ENCODE measurements at regions not wholly inside any gene's neighbourhood (a gene's known extent, or its start where the extent isn't known, plus 50 kb on each side); places are given as distances from the start of the nearest gene placed in this dataset.
A peak's percentile ranks its signal among the peaks of the same experiment; 100 is the strongest.

DNA sequence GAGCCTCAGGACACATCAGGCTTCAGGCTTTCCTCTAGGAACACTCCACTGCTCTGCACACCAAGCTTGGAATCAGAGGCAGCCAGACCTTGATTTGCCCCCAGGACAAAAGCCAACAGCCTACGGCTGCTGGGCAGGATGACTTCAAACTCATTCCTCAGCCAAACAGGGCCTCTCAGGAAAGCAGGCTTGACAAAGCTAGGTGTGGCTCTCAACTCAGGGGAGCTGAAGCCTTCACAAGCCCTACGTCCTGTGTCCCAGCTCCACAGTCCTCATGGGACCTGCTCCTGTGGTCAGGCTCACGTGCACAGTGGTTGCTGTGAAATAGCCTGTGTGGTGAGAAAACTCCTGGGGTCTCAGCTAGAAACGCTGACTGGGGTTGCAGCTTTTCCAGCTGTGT is 398.9 kb upstream of the ZNF507 start:
- DNase-seq, result no peak

DNA sequence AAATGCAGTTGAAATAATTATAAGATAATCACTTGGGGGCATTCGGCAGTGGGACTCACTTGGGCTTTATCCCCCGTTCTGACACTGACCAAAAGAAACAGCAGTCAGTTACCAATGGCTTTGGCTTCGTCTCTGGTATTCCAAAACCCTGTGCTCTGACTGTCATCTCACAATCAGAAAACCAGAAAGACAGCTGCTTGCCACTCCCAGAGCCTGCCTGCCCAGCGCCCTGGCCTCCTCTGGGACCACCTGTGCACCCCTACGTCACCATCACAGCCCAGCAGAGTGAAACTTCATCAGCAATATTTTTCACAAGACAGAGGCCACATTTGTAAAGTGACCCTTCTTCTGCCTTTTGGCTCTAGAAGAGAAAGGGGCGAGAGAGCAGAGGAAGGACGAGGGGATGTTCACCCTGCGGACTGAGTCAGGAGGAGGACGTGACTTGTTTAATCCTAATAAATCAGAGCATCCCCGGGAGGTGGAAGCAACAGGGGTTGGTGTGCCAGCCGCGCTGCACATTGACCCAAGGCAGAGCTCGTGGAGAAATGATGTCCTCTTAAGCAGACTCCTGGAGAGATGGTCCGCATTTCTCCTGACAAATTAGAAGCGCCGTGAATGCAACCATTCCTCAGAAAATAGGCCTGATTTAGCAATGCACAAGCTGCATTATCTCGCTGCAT is 397.8 kb upstream of the ZNF507 start:
- DNase-seq, result no peak

DNA sequence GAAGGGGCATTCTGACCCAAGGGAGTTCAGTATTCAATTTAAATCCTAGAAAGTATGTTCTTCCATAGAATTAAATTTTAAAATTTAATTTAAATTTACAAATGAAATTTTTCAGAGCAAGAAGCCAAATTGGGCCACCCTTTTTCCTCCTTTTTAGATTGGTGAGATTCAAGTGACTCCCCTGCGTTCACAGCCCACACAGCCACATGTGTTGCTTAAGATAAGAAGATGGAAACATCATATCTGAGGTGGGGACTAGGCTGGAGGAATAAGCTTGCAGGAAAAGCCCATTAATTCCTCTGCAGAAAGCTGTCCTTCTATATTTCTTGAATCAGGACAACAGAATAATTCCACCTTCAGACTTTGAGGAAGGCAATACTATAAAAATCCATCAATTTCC is 392.7 kb upstream of the ZNF507 start:
- DNase-seq, result no peak

DNA sequence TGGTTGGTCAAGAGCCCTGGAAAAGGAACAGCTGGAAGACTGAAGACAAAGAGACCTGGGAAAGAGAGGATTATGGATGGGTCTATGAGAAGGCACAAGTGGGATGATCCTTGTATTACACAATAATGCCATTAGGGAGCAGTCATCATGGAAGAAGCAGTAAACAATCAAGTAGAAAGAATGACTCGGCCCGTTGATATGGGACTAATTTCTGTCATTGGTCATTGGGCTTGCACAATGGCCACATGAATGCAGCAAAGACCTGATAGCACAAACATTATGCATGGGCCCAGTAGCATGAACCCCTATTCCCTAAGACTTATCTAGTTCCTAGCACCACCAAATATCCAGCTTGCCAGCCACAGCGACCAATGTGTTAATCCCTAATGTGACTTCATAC is 390.3 kb upstream of the ZNF507 start:
- no peak for DNase-seq

DNA sequence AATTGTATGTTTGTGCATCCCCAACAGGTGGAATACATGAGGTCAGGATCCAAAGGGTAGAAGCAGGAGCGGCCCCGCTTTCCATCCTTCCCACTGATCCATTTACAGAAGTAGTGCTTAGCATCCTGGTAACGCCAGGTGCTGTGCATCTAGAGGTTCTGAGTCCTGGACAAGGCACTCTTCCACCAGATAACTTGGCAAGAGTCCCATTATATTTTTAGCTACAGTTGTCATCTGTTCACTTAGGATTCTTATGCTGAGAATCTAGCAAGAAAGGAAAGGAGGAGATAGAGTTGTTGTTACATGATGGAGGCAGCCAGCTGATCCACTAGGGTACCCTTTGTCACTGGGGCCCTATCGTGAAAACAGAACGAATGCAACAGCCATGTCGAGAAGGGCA is 389.5 kb upstream of the ZNF507 start:
- no peak for DNase-seq

DNA sequence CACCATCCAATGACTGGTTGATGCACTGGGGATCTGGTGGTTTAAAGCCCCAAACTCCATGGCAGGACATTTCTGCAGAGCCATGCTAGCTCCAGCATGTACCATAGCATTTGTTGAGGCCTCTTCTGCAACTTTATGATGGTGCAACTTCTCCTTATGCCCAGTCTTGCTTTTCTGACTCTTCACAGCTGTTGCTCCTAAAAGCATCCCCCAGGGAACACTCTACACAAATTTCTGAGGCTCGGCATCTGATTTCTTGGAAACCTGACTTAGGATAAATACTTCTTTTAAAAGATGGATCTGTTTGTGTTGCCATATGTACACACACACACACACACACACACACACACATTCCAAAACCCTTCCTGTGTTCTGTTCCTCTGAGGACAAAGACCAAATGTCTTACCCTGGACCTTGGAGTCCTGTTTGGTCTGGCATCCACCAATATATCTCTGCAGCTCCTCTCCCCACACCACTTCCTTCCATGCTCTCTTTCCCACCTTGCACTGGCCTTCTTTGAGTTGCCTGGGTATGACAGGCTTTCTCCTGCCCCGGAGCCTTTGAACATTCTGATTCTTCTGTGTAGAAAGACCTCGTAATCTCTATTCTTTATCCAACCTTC is 388.5 kb upstream of the ZNF507 start:
- no peak for DNase-seq

DNA sequence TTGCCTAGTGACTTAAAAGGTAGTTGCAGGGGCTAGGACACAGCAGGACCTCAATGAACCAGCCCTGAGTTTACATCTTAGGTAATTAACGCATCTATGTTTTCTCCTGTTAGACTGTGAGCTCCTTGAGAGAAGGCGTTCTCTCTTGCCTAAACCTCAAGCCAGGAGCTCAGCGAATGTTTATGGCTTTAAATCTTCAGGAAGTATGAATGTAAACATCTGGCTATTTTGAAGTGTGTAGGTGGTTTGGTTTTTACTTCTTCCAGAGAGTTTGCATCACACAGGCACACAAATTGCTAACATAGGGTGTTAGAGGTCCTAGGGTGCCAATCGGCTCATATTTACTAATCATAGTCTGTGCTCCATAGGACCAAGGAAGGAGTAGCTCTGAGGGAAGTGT is 387.7 kb upstream of the ZNF507 start:
- DNase-seq, result no peak

DNA sequence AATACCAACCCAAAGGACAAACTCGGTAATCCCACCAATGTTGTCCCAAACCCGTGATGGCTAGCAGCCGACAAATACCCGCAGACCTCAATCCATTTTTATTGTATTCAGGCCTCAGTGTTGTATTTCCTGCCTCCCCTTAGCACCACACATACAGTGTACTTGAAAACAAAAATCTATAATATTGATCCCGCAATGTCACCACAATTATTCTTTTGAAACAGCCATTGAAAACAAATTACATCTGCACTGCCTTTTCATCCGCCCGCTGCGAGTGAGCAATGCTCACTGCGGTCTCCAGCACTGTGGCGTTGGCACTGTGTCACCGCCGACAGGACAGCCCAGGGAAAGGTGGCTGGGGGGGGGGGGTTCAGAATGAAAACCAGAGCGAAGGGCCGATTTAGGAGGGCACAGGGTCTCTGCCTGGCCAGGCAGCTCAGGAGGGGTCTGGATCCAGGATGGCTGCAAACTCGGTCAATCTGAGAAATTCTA is 385.8 kb upstream of the ZNF507 start:
- DNase-seq, result no peak

DNA sequence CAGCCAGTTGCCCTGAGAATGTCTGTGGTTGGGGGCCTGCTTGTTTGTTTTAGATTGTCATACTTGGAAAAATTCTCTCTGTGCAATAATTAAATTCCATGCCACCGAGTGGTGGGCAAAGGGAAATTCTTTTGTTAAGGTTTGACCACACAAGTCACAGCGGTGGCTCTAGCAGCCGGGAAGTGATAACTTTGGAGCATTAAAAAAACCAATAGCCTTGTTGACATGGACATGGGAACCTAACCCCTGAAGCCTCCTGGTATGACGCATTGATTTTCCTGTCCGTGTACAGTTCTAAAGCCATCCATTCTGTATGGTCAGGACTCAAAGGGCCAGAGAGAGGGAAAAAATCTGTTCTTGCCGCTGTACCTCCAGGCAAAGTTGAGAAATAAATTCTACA is 384.9 kb upstream of the ZNF507 start:
- no peak for DNase-seq

DNA sequence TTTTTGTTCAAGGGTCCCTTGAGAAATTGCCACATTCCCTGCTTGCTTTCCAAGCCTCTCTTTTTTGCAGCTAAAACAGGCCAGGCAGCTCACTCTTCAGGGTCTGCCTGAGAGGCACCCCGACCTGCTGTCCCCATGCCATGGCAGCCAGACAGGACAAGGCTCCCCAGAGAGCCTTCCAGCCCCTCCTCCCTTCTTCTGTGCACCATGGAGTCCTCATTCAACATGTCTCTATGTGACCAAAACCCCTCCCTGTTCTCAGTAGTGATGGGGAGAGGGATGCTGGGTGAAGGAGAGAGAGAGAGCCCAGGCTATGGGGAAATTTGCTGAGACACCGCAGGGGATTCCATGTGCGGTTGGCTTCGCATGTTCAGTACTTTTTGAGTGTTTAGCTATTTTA is 384.2 kb upstream of the ZNF507 start:
- no peak for DNase-seq

DNA sequence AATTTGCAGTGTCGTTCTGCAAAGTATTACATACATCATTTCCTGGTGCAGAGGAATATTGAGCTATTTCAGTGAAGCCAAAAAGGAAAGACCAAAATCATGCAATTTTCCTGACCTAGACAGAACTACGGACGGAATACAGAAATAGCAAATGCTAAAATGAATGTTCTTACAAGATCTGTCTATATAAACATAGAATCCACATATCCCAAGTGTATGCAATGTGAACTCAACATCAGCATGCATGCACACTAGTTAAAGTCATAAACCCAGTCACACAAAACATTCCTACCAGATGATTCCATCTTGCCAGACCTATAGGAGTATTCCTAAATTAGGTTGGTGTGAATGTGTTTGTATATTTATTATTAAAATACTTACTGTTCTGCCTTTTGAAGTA is 383.7 kb upstream of the ZNF507 start:
- no peak for DNase-seq

DNA sequence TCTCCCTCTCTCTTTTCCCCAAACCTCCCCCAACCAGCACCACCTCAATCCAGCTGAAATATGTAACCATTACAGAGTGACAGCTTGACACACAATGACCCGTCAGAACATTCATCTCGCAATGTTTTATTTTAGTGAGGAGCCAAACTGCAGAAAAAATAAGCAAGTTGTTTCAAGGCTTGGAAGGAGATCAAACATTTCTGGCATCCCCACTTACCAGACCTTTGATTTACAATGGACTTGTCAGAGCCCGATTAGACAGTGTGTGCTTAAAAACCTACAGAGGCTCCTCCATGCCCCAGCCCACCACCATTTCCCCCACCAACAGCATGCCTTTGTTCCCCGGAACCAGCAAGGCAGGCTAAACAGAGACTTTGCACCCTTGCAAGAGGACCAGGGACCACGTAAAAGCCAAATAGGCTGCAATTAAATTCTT is 382.8 kb upstream of the ZNF507 start:
- peak; percentile 80 for DNase-seq

DNA sequence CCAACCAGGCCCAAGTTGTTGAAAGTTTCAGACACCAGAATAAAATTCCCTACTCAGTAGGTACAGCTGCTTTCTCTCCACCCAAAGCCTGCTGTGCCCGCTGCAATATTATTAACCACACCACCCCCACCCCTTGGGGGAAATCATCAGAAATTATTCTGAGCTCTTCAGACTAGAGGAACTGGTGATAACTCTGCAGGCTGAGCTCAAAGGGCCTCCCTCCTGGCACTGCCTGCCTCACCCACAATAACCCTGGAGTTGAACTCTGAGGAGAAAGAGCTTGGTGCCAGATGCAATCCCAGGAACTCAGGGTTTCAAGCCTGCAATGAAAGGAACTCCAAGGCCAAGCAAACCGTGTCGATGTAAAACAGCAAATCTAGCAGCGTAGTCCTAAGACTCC is 381.7 kb upstream of the ZNF507 start:
- DNase-seq, result no peak

DNA sequence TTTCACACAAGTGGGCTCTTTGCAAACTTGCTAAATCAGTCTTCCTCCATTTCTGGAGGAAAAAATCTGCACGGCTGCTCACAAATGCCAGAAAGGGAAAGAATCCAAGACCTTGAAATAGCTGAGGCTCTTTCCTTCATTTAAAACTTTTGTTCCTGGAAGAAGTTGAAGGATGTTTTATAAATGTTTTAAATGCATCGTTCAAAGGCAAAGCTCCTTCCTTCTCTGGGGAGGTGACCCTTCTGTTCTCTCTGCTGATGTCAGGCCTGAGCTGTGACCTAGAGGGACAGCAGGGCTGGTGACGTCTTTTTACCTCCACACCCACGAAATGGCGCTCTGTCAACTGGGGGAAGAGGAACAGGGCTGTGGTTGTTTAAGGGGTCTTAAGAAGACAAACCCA is 376.4 kb upstream of the ZNF507 start:
- DNase-seq, result no peak

DNA sequence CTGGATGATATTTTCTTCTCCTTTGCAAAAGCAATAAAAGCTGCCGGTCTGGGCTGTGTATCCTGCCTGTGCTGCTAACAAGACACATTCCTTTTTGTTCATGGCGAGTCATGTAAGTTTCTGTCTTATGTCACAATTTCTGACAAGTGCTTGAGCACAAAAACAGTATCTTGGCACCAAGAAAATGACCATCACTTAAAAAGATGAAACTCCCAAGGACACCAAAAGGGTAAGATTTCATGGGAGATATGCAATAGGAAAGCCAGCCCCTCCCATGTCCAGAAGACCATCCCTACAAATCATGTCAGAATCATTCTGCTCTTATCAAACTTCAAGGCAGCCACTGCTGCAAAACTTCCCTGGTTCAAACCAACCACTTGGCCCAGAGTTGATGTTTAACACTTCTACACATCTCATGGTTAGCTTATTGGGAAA is 375.4 kb upstream of the ZNF507 start:
- no peak for DNase-seq

DNA sequence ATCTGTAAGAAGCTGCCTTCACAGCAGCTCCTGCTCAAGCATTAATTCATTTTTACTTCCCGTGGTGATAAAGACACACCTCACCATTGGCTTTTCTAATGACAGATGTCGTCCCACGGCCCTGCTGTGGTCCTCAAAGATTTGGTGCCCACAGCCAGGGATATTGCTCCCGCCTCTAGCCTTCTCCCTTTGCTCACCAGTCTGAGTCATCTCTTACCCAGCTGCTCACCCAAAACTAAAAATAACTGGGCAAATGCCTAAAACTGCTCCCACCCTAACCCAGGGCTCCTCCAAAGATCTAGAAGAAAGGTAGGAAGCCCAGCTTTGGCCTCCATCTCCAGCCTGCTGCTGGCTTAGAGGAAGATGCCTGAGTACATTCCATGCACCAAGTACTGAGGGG is 371.1 kb upstream of the ZNF507 start:
- no peak for DNase-seq

DNA sequence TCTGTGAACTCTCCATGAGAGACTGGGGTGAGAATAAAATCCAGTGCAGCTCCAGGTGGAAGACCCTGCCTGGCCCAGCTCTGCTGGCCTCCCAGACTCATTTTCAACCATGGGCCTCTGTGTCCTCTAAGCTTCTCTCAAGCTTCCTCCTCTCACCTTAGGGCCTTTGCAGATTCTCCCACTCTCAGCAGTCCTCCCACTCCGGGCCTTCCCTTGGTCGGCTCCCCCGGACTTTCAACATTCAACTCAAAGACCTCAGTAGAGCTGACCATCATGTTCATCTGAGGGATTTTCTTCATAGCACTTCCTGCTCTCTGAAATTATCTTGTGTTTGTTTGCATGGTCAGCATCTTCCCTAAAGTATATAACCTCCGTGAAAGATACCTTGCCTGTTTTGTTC is 370.5 kb upstream of the ZNF507 start:
- no peak for DNase-seq

DNA sequence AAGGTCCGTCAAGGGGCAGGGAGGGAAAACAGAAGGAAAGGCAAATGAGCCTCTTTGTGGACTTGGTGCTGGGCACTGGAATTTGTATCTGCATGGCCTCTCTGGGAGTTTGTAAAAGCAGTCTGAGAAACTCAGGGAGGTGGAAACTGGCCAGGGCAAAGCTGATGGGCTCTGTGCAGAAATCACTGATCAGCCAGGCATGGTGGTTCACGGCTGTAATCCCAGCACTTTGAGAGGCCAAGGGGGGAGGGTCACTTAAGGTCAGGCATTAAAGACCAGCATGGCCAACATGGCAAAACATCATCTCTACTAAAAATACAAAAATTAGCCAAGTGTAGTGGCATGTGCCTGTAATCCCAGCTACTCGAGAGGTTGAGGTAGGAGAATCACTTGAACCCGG is 369.9 kb upstream of the ZNF507 start:
- no peak for DNase-seq

DNA sequence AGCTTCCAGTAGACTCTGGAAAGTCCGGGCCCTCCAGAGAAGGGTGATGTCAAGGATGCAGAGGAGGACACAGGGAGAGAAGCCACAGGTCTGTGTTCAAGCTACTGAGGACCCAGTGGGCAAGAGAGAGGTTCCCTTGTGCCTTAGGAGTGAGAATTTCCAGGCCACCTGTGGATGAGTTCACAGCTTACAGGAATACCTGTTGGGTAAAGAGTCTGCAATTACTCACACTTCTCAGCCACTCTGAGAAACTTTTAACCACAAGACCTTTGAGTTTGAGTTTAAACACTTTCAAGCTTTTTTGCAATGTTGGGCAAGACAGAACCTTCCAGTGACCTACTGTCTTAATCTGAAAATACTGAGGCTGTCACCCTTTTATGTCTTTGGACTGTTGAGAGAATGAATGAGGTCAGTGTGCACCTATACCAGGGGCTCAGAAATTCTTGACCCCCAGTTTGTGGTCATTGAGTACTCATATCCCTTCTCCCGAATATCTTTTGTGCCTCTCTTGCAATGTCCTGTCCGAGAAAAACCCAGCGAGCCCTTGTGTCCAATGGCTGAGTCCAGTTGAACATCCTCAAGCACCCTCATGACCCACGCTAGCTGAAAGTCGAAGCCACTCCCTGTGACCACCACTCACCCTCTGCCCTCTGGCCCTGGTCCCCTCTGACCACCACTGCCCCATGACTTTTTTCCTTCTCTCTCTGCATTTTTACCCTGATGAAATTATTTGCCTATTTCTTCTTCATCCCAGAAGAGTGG is 368.5 kb upstream of the ZNF507 start:
- no peak for DNase-seq

DNA sequence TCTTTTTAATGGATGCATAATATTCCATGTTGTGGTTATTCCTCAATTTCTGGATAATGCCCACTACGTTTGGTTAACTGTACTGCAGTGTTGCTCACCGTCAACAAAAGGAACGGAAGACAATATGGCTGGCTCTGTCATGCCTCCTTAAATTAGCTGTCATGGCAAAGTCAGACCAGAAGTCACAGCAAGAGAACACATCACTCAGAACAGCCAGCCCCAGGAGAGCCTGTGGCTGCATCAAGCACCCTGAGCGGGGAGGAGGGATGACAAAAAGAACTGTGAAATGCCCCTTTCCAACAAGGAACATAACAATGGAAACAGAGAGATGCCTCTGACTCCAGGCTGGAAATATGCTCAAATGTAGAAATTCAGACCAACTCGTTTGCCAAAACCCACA is 366.0 kb upstream of the ZNF507 start:
- no peak for DNase-seq

DNA sequence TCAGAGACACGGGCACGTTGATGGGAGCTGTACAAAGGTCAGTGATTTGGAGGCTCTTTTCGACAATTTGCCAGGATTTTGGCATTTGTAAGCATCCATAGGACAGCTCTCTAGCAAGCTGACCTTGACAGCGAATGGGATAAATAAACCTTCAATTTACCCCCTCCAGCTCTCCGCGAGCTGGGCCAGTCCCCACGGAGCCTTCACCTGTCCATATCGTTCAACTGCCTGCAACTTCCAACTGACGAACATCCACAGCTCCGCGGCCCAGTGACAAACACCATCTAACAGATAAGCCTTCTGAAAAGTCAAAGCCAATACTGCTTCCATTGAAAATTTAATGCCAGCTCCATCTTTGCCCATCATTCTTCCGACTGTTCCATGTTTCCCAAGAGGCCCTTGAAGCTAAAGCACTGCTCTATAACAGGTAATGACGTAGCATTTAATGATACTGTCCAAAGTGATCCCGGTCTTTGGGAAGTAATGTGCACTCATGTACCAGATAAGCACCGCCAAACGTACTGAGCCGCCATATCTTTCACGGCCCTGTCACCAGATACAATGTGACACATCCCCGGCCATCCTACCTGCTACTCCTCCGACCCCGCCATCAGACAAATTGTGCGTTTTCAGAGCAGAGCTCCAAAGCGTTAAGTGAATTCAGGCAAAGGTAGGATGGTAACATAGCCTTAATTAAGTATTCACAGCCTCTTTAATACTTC is 365.3 kb upstream of the ZNF507 start:
- DNase-seq, result no peak

DNA sequence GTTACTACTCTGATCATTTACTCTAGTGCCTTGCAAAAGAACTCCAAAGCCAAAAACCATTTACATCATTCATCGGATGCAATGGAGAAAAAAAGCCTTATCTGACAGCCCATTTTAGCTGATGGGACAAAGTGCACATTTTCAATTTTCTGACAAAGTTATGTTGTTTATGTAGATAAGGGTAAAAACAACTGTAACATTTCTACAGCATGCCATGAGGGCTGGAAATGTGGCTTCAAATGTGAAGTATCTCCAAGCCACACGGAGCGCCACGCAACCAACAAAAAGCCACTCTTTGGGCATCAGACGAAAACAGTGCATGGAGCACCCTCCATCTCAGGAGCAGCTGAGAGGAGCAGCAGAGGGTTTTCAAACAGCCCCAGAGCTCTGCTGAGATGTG is 364.6 kb upstream of the ZNF507 start:
- no peak for DNase-seq

DNA sequence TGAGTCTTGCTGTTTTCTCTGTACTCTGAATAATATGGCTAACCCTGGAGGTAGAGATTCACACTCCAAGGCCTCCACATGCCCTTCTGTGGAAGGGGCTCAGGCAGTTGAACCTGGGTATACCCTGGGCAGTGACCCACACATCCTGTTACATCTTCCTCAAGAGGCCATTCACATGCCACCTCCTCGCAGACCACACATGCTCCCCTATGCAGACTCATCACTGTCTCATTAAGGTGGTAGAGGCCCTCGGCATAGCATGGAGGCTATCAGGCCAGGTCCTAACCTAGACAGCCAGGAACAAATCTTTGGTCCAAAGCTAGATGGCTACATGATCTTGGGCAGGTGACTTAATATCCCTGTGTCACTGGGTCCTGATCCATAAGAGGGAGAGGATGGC is 363.9 kb upstream of the ZNF507 start:
- DNase-seq, result no peak
